ENCODE measurements at regions not wholly inside any gene's neighbourhood (a gene's known extent, or its start where the extent isn't known, plus 50 kb on each side); places are given as distances from the start of the nearest gene placed in this dataset.

DNA sequence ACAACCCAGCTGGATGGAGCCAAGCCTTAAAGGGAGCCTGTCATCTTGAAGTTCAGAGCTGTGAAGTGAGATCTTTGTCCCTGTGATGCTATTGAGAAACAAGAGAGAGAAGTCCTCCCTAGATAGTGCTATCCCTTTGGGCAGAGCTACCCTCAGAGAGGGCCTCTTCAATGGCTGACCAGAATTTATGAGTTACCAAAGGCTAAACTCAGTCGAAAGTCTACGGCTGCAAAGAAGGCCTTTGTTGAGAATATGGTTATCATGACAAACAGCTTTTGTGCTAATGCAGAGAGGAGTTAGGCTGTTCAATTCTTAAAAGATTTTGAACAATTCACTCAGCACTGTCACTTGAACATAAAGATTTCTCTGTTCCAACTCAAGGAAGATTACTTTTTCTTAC lies 65.9 kb upstream of the C3orf80 start:
- TF ChIP-seq GABPA (IDR thresholded peaks at IDR 0.05 in 1 of 2, conservative IDR thresholded peaks at IDR 0.05 in 1 of 2), result no peak
- no peak for TF ChIP-seq RXRA (IDR thresholded peaks at IDR 0.05)

All from liver (tissue), 2 donors.